Vagina (tissue), 2 donors: ENCODE measurements at regions not wholly inside any gene's neighbourhood (a gene's known extent, or its start where the extent isn't known, plus 50 kb on each side); places are given as distances from the start of the nearest gene placed in this dataset.

ENCODE experiments used
- DNase-seq, 2 donors: peaks; one replicate each; pipeline ENCODE4 v3.0.0-alpha.2; 2017; ENCODE audit errors: extremely low spot score in 2 of 2
- H3K27ac ChIP-seq: fragments of 200-600 bp; sonication (generic); one replicate; pipeline ENCODE4 v1.5.1; 2019
- H3K27me3 ChIP-seq: fragments of 200-600 bp; sonication (generic); one replicate; pipeline ENCODE4 v1.5.1; 2019
- H3K36me3 ChIP-seq, 2 donors: fragments of 200-600 bp; sonication (generic); one replicate each; pipeline ENCODE4 v1.5.1; 2017 to 2019
- H3K4me1 ChIP-seq: fragments of 200-600 bp; sonication (generic); one replicate; pipeline ENCODE4 v1.5.1; 2019
- H3K4me3 ChIP-seq, 2 donors: fragments of 200-600 bp; sonication (generic); 1 replicate in 1 of 2; 2 replicates in 1 of 2; pipeline ENCODE4 v1.5.1; 2016 to 2019
- H3K9me3 ChIP-seq: fragments of 200-600 bp; sonication (generic); one replicate; pipeline ENCODE4 v1.5.1; 2019
- CTCF ChIP-seq, 3 experiments: fragments of 450-650 bp in 2 of 3; fragments of 200-600 bp in 1 of 3; sonication (generic) in 1 of 3; IDR thresholded peaks; one replicate each; pipeline ENCODE4 v1.5.1; 2017 to 2019; ENCODE audit warnings: antibody characterized with exemption in 3 of 3, mild to moderate bottlenecking in 2 of 3, moderate library complexity in 2 of 3
- POLR2A ChIP-seq, 2 donors: fragments of 450-650 bp; IDR thresholded peaks; one replicate each; pipeline ENCODE4 v1.6.1; 2017; ENCODE audit warnings: antibody characterized with exemption in 2 of 2, mild to moderate bottlenecking in 2 of 2, moderate library complexity in 2 of 2
- POLR2AphosphoS5 ChIP-seq, 2 donors: sonication (generic); formaldehyde crosslinking; IDR thresholded peaks; one replicate each; pipeline ENCODE4 v1.9.0; 2017; ENCODE audit warnings: antibody characterized with exemption in 2 of 2, mild to moderate bottlenecking in 2 of 2, low read depth in 1 of 2; ENCODE audit not compliant: insufficient read depth in 1 of 2
- intact Hi-C: fragments of 100-400 bp; cut with DNase I; formaldehyde crosslinking; loops from one replicate; pipeline ENCODE4 v1.15.1; 2023

GRCh38 chr11:10382518-10382917 is 72.5 kb upstream of the AMPD3 start:
- Histone ChIP-seq H3K4me3 (no peak overlapping the region), H3K27ac (no peak overlapping the region), H3K27me3 (no peaks in the 10 kb centered on the region), H3K4me1 (peaks cover 21% of the 10 kb centered on the region), H3K9me3 (no peaks in the 10 kb centered on the region), H3K36me3 (no peaks in the 10 kb centered on the region)
- peak in 1 of 2 donors; percentile 72 for DNase-seq
- intact Hi-C loops = no loop called here
- TF ChIP-seq POLR2A (IDR thresholded peaks at IDR 0.05) = no peak

- Histone ChIP-seq H3K27ac (peak overlapping the region; percentile 54), H3K9me3 (no peaks in the 10 kb centered on the region), H3K36me3 (no peaks in the 10 kb centered on the region), H3K4me3 (no peak overlapping the region), H3K27me3 (no peaks in the 10 kb centered on the region), H3K4me1 (peaks cover 32% of the 10 kb centered on the region)
- TF ChIP-seq POLR2AphosphoS5 (IDR thresholded peaks at IDR 0.05; ENCODE audit: insufficient read depth in 1 of 2, low read depth in 1 of 2) = peak in 1 of 2 donors; percentile 16
- TF ChIP-seq CTCF (IDR thresholded peaks at IDR 0.05) = no peak
- no peak for TF ChIP-seq POLR2A (IDR thresholded peaks at IDR 0.05)
- intact Hi-C loops = no loop called here
- peak; percentile 82 to 93 for DNase-seq
Measured at GRCh38 chr11:10385696-10386095, 69.4 kb upstream of the AMPD3 start.

- TF ChIP-seq CTCF (IDR thresholded peaks at IDR 0.05) (no peak), POLR2A (IDR thresholded peaks at IDR 0.05) (no peak), POLR2AphosphoS5 (IDR thresholded peaks at IDR 0.05; ENCODE audit: insufficient read depth in 1 of 2, low read depth in 1 of 2) (no peak)
- Histone ChIP-seq H3K4me1 (peaks cover 34% of the 10 kb centered on the region), H3K4me3 (no peak overlapping the region), H3K27ac (peak overlapping the region; percentile 54), H3K36me3 (no peaks in the 10 kb centered on the region), H3K9me3 (no peaks in the 10 kb centered on the region), H3K27me3 (no peaks in the 10 kb centered on the region)
- DNase-seq = peak; percentile 46 to 76
- intact Hi-C loops = no loop called here
Measured at GRCh38 chr11:10386361-10386760, 68.7 kb upstream of the AMPD3 start.

GRCh38 chr11:10386861-10387205 is 68.2 kb upstream of the AMPD3 start:
- Histone ChIP-seq H3K9me3 (no peaks in the 10 kb centered on the region), H3K27ac (peak overlapping the region; percentile 54), H3K4me1 (peaks cover 34% of the 10 kb centered on the region), H3K36me3 (no peaks in the 10 kb centered on the region), H3K4me3 (no peak overlapping the region), H3K27me3 (no peaks in the 10 kb centered on the region)
- intact Hi-C loops = no loop called here
- TF ChIP-seq POLR2A (IDR thresholded peaks at IDR 0.05) (no peak), POLR2AphosphoS5 (IDR thresholded peaks at IDR 0.05; ENCODE audit: insufficient read depth in 1 of 2, low read depth in 1 of 2) (no peak), CTCF (IDR thresholded peaks at IDR 0.05) (no peak)
- no peak for DNase-seq

- no peak overlapping the region for H3K4me3 ChIP-seq
Measured at GRCh38 chr11:10387206-10388083, 67.6 kb upstream of the AMPD3 start.

More at GRCh38 chr11:10387206-10388083, 67.6 kb upstream of the AMPD3 start:
- H3K36me3 ChIP-seq = no peaks in the 10 kb centered on the region
- no peaks in the 10 kb centered on the region for H3K9me3 ChIP-seq
- H3K27me3 ChIP-seq = no peaks in the 10 kb centered on the region
- intact Hi-C loops = no loop called here
- peak overlapping the region; percentile 60 for H3K27ac ChIP-seq
- peak; percentile 74 to 95 for DNase-seq
- peaks cover 34% of the 10 kb centered on the region for H3K4me1 ChIP-seq
- TF ChIP-seq CTCF (IDR thresholded peaks at IDR 0.05) = no peak
- TF ChIP-seq POLR2AphosphoS5 (IDR thresholded peaks at IDR 0.05; ENCODE audit: insufficient read depth in 1 of 2, low read depth in 1 of 2) = peak; percentile 5 to 79
